KMS-11 (cell line): ENCODE measurements at regions not wholly inside any gene's neighbourhood (a gene's known extent, or its start where the extent isn't known, plus 50 kb on each side); places are given as distances from the start of the nearest gene placed in this dataset.

ENCODE experiments used
- H2AFZ ChIP-seq: fragments of 200-600 bp; sonication (generic); 2 replicates; pipeline ENCODE4 v1.6.1; 2016; ENCODE audit warnings: antibody characterized with exemption, mixed run types, low read depth
- H3K27ac ChIP-seq: fragments of 200-600 bp; sonication (generic); 2 replicates; pipeline ENCODE4 v1.6.1; 2016; ENCODE audit warnings: mild to moderate bottlenecking, mixed run types
- H3K27me3 ChIP-seq: fragments of 200-600 bp; sonication (generic); 2 replicates; pipeline ENCODE4 v1.6.1; 2017; ENCODE audit warnings: mild to moderate bottlenecking, low read depth, mixed run types, moderate library complexity; ENCODE audit not compliant: insufficient read depth
- H3K36me3 ChIP-seq: fragments of 200-600 bp; sonication (generic); 2 replicates; pipeline ENCODE4 v1.6.1; 2017; ENCODE audit warnings: mild to moderate bottlenecking, mixed run types; ENCODE audit not compliant: insufficient read depth
- H3K4me1 ChIP-seq: fragments of 200-600 bp; sonication (generic); 2 replicates; pipeline ENCODE4 v1.6.1; 2016; ENCODE audit warnings: mild to moderate bottlenecking, low read depth, mixed run types; ENCODE audit not compliant: poor library complexity, severe bottlenecking
- H3K4me2 ChIP-seq: fragments of 200-600 bp; sonication (generic); 2 replicates; pipeline ENCODE4 v1.7.0; 2016; ENCODE audit warnings: mild to moderate bottlenecking, mixed run types
- H3K4me3 ChIP-seq: fragments of 200-600 bp; sonication (generic); IDR thresholded peaks from 2 replicates; pipeline ENCODE4 v1.6.1; 2017; ENCODE audit warnings: low read depth, low read length, mixed read lengths; ENCODE audit not compliant: insufficient read depth
- H3K79me2 ChIP-seq: fragments of 200-600 bp; sonication (generic); 2 replicates; pipeline ENCODE4 v1.6.1; 2016; ENCODE audit warnings: low read depth, mixed run types; ENCODE audit not compliant: insufficient read depth
- H3K9ac ChIP-seq: fragments of 200-600 bp; sonication (generic); 2 replicates; pipeline ENCODE4 v1.6.1; 2016; ENCODE audit warnings: mild to moderate bottlenecking, mixed run types
- H4K20me1 ChIP-seq: fragments of 200-600 bp; sonication (generic); 2 replicates; pipeline ENCODE4 v1.6.1; 2016; ENCODE audit warnings: mild to moderate bottlenecking, mixed run types; ENCODE audit not compliant: insufficient read depth
- CTCF ChIP-seq: fragments of 200-600 bp; sonication (generic); conservative IDR thresholded peaks from 2 replicates; pipeline ENCODE4 v1.6.1; 2017; ENCODE audit warnings: low read depth, mild to moderate bottlenecking, antibody characterized with exemption, low read length, moderate library complexity, mixed read lengths

- no peak overlapping the region for H3K4me2 ChIP-seq
Observed at GRCh38 chrX:111041018-111041462, 55.0 kb upstream of the PAK3 start.

GRCh38 chrX:111040377-111041017, 55.5 kb upstream of the PAK3 start:
- Histone ChIP-seq H3K4me1 (no peaks in the 10 kb centered on the region), H3K9ac (no peak overlapping the region), H3K4me2 (no peak overlapping the region), H3K4me3 (no peak overlapping the region), H3K36me3 (no peaks in the 10 kb centered on the region), H3K27ac (no peak overlapping the region), H4K20me1 (no peaks in the 10 kb centered on the region), H2AFZ (no peak overlapping the region), H3K27me3 (no peaks in the 10 kb centered on the region), H3K79me2 (no peaks in the 10 kb centered on the region)
- TF ChIP-seq CTCF: no peak

More at GRCh38 chrX:111041018-111041462, 55.0 kb upstream of the PAK3 start:
- H3K36me3 ChIP-seq: no peaks in the 10 kb centered on the region
- no peaks in the 10 kb centered on the region for H3K79me2 ChIP-seq
- no peak for TF ChIP-seq CTCF
- no peaks in the 10 kb centered on the region for H3K27me3 ChIP-seq
- no peaks in the 10 kb centered on the region for H3K4me1 ChIP-seq
- H2AFZ ChIP-seq: no peak overlapping the region
- H3K4me3 ChIP-seq: no peak overlapping the region
- H3K27ac ChIP-seq: no peak overlapping the region
- no peaks in the 10 kb centered on the region for H4K20me1 ChIP-seq
- H3K9ac ChIP-seq: no peak overlapping the region

- TF ChIP-seq CTCF: no peak
- Histone ChIP-seq H3K4me1 (no peaks in the 10 kb centered on the region), H3K4me3 (no peak overlapping the region), H3K79me2 (no peaks in the 10 kb centered on the region), H3K27ac (no peak overlapping the region), H2AFZ (no peak overlapping the region), H3K36me3 (no peaks in the 10 kb centered on the region), H3K27me3 (no peaks in the 10 kb centered on the region), H3K4me2 (no peak overlapping the region), H4K20me1 (no peaks in the 10 kb centered on the region), H3K9ac (no peak overlapping the region)
Observed at GRCh38 chrX:111039606-111040005, 56.4 kb upstream of the PAK3 start.

GRCh38 chrX:111035991-111036390, 60.0 kb upstream of the PAK3 start:
- Histone ChIP-seq H3K9ac (no peak overlapping the region), H2AFZ (no peak overlapping the region), H4K20me1 (no peaks in the 10 kb centered on the region), H3K79me2 (no peaks in the 10 kb centered on the region), H3K4me3 (no peak overlapping the region), H3K4me1 (no peaks in the 10 kb centered on the region), H3K27ac (no peak overlapping the region), H3K4me2 (no peak overlapping the region), H3K27me3 (no peaks in the 10 kb centered on the region), H3K36me3 (no peaks in the 10 kb centered on the region)
- no peak for TF ChIP-seq CTCF
